HepG2 (cell line): ENCODE measurements at regions not wholly inside any gene's neighbourhood (a gene's known extent, or its start where the extent isn't known, plus 50 kb on each side); places are given as distances from the start of the nearest gene placed in this dataset.

Source experiments
- ATAC-seq: fragments of 200-7000 bp; cut with Tn5 transposase; 3 replicates; pipeline ENCODE4 v1.9.1; 2020; ENCODE audit warnings: mild to moderate bottlenecking, moderate library complexity
- BruUV-seq: library from RNA; stranded (reverse); fragments of 400-500 nt; replicated peaks from 2 replicates; lab custom pipeline; 2021; lab: Mats Ljungman, UMichigan
- CTCF ChIA-PET: fragments of 300-600 bp; formaldehyde crosslinking; extraction: SDS; loops from one replicate; lab custom pipeline; 2021; ENCODE audit warnings: low total read pairs, inconsistent platforms, low intra/inter-chr PET ratio; lab: Yijun Ruan, JAX
- POLR2A ChIA-PET: fragments of 350-600 bp; sonication (Branson Sonifier 250); formaldehyde crosslinking; loops from one replicate; lab custom pipeline; 2020; ENCODE audit warnings: antibody characterized with exemption, inconsistent platforms; lab: Yijun Ruan, JAX
- DNase-seq: peaks from one replicate; pipeline ENCODE4 v3.0.0-alpha.2; 2015; ENCODE audit warnings: low spot score
- FAIRE-seq: peaks from 3 replicates; lab custom pipeline; 2011; peaks lifted over from hg19 to GRCh38; lab: Jason Lieb, UNC
- H2AFZ ChIP-seq: one replicate; pipeline ENCODE4 v1.6.1; 2011; ENCODE audit warnings: low read length, inconsistent platforms
- H3K27ac ChIP-seq: fragments of 300-600 bp; 3 replicates; pipeline ENCODE4 v1.8.0; 2011; ENCODE audit warnings: mixed run types, mild to moderate bottlenecking, mixed read lengths, low read length, inconsistent platforms; ENCODE audit not compliant: insufficient read depth; ENCODE audit errors: extremely low read length
- H3K27me3 ChIP-seq, 2 experiments: fragments of 200-600 bp in 1 of 2; 2 replicates in 1 of 2; 3 replicates in 1 of 2; pipeline versions ENCODE4 v1.6.0 to v1.8.0; 2011; ENCODE audit warnings: low read length in 2 of 2, mild to moderate bottlenecking in 2 of 2, moderate library complexity in 2 of 2, inconsistent platforms in 1 of 2; ENCODE audit not compliant: insufficient read depth in 2 of 2, control insufficient read depth in 1 of 2
- H3K36me3 ChIP-seq, 2 experiments: fragments of 200-600 bp in 1 of 2; replicated peaks in 1 of 2; 2 replicates in 1 of 2; 3 replicates in 1 of 2; pipeline versions ENCODE4 v1.5.1 to v1.8.0; 2011; ENCODE audit warnings: low read length in 2 of 2, inconsistent platforms in 1 of 2; ENCODE audit not compliant: insufficient read depth in 2 of 2, control insufficient read depth in 1 of 2
- H3K4me1 ChIP-seq: 2 replicates; pipeline ENCODE4 v1.5.1; 2012; ENCODE audit warnings: low read length, inconsistent platforms; ENCODE audit not compliant: insufficient read depth
- H3K4me2 ChIP-seq: 2 replicates; pipeline ENCODE4 v1.6.0; 2011; ENCODE audit warnings: low read depth, low read length, inconsistent platforms
- H3K4me3 ChIP-seq, 3 experiments: fragments of 200-600 bp in 1 of 3; sonication (generic), shearing (Covaris generic) in 1 of 3; replicated peaks in 1 of 3; 2 replicates each; pipeline ENCODE4 v1.5.1; 2011 to 2016; ENCODE audit warnings: low read length in 3 of 3, inconsistent platforms in 2 of 3, low read depth in 2 of 3, mild to moderate bottlenecking in 2 of 3, control low read depth in 1 of 3, mixed read lengths in 1 of 3; ENCODE audit not compliant: insufficient read depth in 1 of 3
- H3K79me2 ChIP-seq: one replicate; pipeline ENCODE4 v1.6.1; 2011; ENCODE audit warnings: low read length, inconsistent platforms; ENCODE audit not compliant: insufficient read depth
- H3K9ac ChIP-seq: 2 replicates; pipeline ENCODE4 v1.6.0; 2011; ENCODE audit warnings: mild to moderate bottlenecking, low read depth, low read length, inconsistent platforms; ENCODE audit not compliant: insufficient read depth
- H3K9me3 ChIP-seq: 2 replicates; pipeline ENCODE4 v1.5.1; 2012; ENCODE audit warnings: mild to moderate bottlenecking, low read length
- H4K20me1 ChIP-seq: 2 replicates; pipeline ENCODE4 v1.6.0; 2011; ENCODE audit warnings: inconsistent platforms, mild to moderate bottlenecking, low read length, moderate library complexity; ENCODE audit not compliant: insufficient read depth
- DNMT3B ChIP-seq: conservative IDR thresholded peaks from 2 replicates; pipeline ENCODE4 v1.6.1; 2016; ENCODE audit warnings: missing biosample characterization, control low read depth
- RNF2 ChIP-seq: fragments of 450-650 bp; conservative IDR thresholded peaks from 2 replicates; pipeline ENCODE4 v1.6.1; 2016; ENCODE audit warnings: low read depth
- TEAD3 ChIP-seq: optimal IDR thresholded peaks from 2 replicates; pipeline ENCODE3; 2016; ENCODE audit warnings: borderline replicate concordance
- ZFP36L2 ChIP-seq: sonication (generic); formaldehyde crosslinking; IDR thresholded peaks from 2 replicates; pipeline ENCODE4 v1.4.0; 2020; ENCODE audit warnings: missing genetic modification reagents
- ZNF143 ChIP-seq: sonication (generic); formaldehyde crosslinking; IDR thresholded peaks from 2 replicates; pipeline ENCODE4 v1.4.0; 2020; ENCODE audit warnings: missing genetic modification reagents
- WGBS: methylation state at CpG from one replicate; pipeline ENCODE4 v1.1.6; 2017; ENCODE audit warnings: low lambda C conversion rate; 5-methylcytosine and 5-hydroxymethylcytosine counted together
- in situ Hi-C: cut with HindIII; loops from 2 replicates; pipeline ENCODE4 v1.10.0; 2017; ENCODE audit warnings: low pct_unique_long_range_greater_than_20kb; ENCODE audit not compliant: extremely low pct_ligation_motif_present
- intact Hi-C: fragments of 100-400 bp; cut with micrococcal nuclease; formaldehyde crosslinking; loops from one replicate; pipeline ENCODE4 v1.10.0; 2022; ENCODE audit not compliant: unreplicated experiment
- TF ChIP-seq, protein P1 (sequence below): sonication (generic); formaldehyde crosslinking; IDR thresholded peaks from 2 replicates; pipeline ENCODE4 v1.5.1; 2020; ENCODE audit warnings: mild to moderate bottlenecking, missing genetic modification reagents, borderline replicate concordance
- TF ChIP-seq, protein P2 (sequence below): sonication (generic); formaldehyde crosslinking; IDR thresholded peaks from 2 replicates; pipeline ENCODE4 v1.8.1; 2023; ENCODE audit warnings: missing genetic modification reagents, inconsistent platforms, borderline replicate concordance

DNA sequence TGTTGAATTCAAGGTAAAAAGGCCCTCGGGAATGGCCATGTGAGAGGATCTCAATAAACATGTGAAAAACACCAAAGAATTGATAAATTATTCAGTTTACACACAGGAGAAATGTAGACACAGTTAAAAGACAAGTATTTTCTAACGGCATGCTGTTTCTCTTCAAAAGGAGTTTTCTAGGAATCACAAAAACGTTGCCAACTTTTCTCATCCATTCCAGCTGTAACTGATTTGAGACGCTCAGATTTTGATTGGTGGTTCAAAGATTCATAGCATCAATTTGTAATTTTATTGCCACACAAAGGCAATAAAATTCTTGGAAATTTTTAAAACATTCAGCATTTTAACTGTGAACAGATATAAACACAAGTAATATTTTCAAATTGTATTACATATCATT is 384.9 kb upstream of the PFKP start (continued):
- TF ChIP-seq, protein P1, sequence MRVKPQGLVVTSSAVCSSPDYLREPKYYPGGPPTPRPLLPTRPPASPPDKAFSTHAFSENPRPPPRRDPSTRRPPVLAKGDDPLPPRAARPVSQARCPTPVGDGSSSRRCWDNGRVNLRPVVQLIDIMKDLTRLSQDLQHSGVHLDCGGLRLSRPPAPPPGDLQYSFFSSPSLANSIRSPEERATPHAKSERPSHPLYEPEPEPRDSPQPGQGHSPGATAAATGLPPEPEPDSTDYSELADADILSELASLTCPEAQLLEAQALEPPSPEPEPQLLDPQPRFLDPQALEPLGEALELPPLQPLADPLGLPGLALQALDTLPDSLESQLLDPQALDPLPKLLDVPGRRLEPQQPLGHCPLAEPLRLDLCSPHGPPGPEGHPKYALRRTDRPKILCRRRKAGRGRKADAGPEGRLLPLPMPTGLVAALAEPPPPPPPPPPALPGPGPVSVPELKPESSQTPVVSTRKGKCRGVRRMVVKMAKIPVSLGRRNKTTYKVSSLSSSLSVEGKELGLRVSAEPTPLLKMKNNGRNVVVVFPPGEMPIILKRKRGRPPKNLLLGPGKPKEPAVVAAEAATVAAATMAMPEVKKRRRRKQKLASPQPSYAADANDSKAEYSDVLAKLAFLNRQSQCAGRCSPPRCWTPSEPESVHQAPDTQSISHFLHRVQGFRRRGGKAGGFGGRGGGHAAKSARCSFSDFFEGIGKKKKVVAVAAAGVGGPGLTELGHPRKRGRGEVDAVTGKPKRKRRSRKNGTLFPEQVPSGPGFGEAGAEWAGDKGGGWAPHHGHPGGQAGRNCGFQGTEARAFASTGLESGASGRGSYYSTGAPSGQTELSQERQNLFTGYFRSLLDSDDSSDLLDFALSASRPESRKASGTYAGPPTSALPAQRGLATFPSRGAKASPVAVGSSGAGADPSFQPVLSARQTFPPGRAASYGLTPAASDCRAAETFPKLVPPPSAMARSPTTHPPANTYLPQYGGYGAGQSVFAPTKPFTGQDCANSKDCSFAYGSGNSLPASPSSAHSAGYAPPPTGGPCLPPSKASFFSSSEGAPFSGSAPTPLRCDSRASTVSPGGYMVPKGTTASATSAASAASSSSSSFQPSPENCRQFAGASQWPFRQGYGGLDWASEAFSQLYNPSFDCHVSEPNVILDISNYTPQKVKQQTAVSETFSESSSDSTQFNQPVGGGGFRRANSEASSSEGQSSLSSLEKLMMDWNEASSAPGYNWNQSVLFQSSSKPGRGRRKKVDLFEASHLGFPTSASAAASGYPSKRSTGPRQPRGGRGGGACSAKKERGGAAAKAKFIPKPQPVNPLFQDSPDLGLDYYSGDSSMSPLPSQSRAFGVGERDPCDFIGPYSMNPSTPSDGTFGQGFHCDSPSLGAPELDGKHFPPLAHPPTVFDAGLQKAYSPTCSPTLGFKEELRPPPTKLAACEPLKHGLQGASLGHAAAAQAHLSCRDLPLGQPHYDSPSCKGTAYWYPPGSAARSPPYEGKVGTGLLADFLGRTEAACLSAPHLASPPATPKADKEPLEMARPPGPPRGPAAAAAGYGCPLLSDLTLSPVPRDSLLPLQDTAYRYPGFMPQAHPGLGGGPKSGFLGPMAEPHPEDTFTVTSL (CRISPR knock-in tag), result no peak
- no peak for TF ChIP-seq DNMT3B

DNA sequence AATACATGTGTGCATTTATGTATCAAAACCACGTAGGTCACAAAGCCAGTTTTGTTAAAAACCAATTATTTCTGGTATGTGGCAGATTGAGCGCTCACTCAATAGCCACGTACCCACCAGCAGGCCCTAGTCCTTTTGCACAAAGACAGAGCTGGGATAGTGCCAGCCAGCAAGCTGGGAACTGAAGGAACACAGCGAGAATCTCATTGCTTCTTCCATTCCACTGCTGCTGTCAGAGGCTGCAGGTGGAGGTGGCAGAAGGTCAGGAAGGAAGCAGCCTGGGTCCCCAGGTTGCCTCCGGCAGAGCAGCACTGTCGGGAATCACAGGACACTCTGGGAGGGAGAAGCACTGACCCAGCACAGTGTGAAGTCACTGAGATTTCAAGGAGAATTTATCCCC is 385.5 kb upstream of the PFKP start:
- Histone ChIP-seq H3K27me3 (peaks cover 0 to 6% of the 10 kb centered on the region in 2 experiments; a peak in 1 of 5 replicates), H3K79me2 (no peaks in the 10 kb centered on the region), H3K4me1 (no peaks in the 10 kb centered on the region), H2AFZ (no peak overlapping the region), H3K9me3 (no peaks in the 10 kb centered on the region), H3K36me3 (no peaks in the 10 kb centered on the region), H3K9ac (no peak overlapping the region), H3K4me3 (no peak overlapping the region), H3K27ac (no peak overlapping the region), H3K4me2 (no peak overlapping the region)
- ChIA-PET POLR2A (no interaction called here), CTCF (no interaction called here)
- DNase-seq, result no peak
- in situ Hi-C loops, result no loop called here
- FAIRE-seq, result no peak
- BruUV-seq, result no TSS peak
- ATAC-seq, result no peak
- intact Hi-C loops, result no loop called here
- 1% methylated on average over 4 of the region's 6 CpGs for WGBS
- TF ChIP-seq RNF2, result no peak
- TF ChIP-seq ZNF143, result no peak
- TF ChIP-seq TEAD3, result no peak
- TF ChIP-seq, protein P2, sequence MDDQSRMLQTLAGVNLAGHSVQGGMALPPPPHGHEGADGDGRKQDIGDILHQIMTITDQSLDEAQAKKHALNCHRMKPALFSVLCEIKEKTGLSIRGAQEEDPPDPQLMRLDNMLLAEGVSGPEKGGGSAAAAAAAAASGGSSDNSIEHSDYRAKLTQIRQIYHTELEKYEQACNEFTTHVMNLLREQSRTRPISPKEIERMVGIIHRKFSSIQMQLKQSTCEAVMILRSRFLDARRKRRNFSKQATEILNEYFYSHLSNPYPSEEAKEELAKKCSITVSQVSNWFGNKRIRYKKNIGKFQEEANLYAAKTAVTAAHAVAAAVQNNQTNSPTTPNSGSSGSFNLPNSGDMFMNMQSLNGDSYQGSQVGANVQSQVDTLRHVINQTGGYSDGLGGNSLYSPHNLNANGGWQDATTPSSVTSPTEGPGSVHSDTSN (CRISPR knock-in tag), result no peak
- TF ChIP-seq ZFP36L2 (CRISPR knock-in tag), result no peak
- TF ChIP-seq, all 625 proteins: peak for 0
- no peaks in the 10 kb centered on the region for H4K20me1 ChIP-seq
